ENCODE measurements at regions not wholly inside any gene's neighbourhood (a gene's known extent, or its start where the extent isn't known, plus 50 kb on each side); places are given as distances from the start of the nearest gene placed in this dataset.
"Not testable (repeated sequence)": the region's sequence is repeated elsewhere in the genome, so short reads cannot be mapped to it uniquely, and the experiment has no call there.

GRCh38 chr1:91124989-91125417 is 103.2 kb upstream of the ZNF644 start:
- Mint-ChIP-seq H3K4me1 (peaks cover 12% of the 10 kb centered on the region), H3K9me3 (no peaks in the 10 kb centered on the region), H3K27me3 (no peaks in the 10 kb centered on the region), H3K27ac (peak overlapping the region in 1 of 2 donors; percentile 1), H3K4me3 (no peak overlapping the region)
- DNase-seq (peak in 1 of 2 donors; percentile 35), ATAC-seq (peak; percentile 82)

- DNase-seq (peak in 1 of 2 donors; percentile 12), ATAC-seq (peak; percentile 77)
- Mint-ChIP-seq H3K27me3 (no peaks in the 10 kb centered on the region), H3K4me1 (peaks cover 12% of the 10 kb centered on the region), H3K27ac (peak overlapping the region in 1 of 2 donors; percentile 1), H3K9me3 (no peaks in the 10 kb centered on the region), H3K4me3 (no peak overlapping the region)
Measured at GRCh38 chr1:91124290-91124985, 102.6 kb upstream of the ZNF644 start.

GRCh38 chr1:91123773-91124172 is 101.9 kb upstream of the ZNF644 start:
- Mint-ChIP-seq H3K9me3 (no peaks in the 10 kb centered on the region), H3K27me3 (no peaks in the 10 kb centered on the region), H3K27ac (no peak overlapping the region), H3K4me1 (peaks cover 12% of the 10 kb centered on the region), H3K4me3 (no peak overlapping the region)
- no peak for ATAC-seq
- no peak for DNase-seq

GRCh38 chr1:91123319-91123718 is 101.5 kb upstream of the ZNF644 start:
- Mint-ChIP-seq H3K27ac (no peak overlapping the region), H3K4me1 (peaks cover 12% of the 10 kb centered on the region), H3K9me3 (no peaks in the 10 kb centered on the region), H3K27me3 (no peaks in the 10 kb centered on the region), H3K4me3 (no peak overlapping the region)
- no peak for DNase-seq
- ATAC-seq, result no peak

- Mint-ChIP-seq H3K4me3 (no peak overlapping the region), H3K27ac (no peak overlapping the region), H3K4me1 (peaks cover 12% of the 10 kb centered on the region), H3K9me3 (no peaks in the 10 kb centered on the region), H3K27me3 (no peaks in the 10 kb centered on the region)
- no peak for ATAC-seq
- DNase-seq, result no peak
Measured at GRCh38 chr1:91122106-91122717, 100.4 kb upstream of the ZNF644 start.

- Mint-ChIP-seq H3K27me3 (no peaks in the 10 kb centered on the region), H3K27ac (no peak overlapping the region)
- ATAC-seq, result no peak
Measured at GRCh38 chr1:91121366-91121765, 99.5 kb upstream of the ZNF644 start.

GRCh38 chr1:91120936-91121335 is 99.1 kb upstream of the ZNF644 start:
- peaks cover 18% of the 10 kb centered on the region for H3K4me1 Mint-ChIP-seq
- H3K27ac Mint-ChIP-seq, result no peak overlapping the region
- no peaks in the 10 kb centered on the region for H3K27me3 Mint-ChIP-seq
- H3K4me3 Mint-ChIP-seq, result no peak overlapping the region
- no peak for DNase-seq
- H3K9me3 Mint-ChIP-seq, result no peaks in the 10 kb centered on the region
- ATAC-seq, result no peak

More at GRCh38 chr1:91121366-91121765, 99.5 kb upstream of the ZNF644 start:
- Mint-ChIP-seq H3K4me1 (peaks cover 18% of the 10 kb centered on the region), H3K4me3 (no peak overlapping the region), H3K9me3 (no peaks in the 10 kb centered on the region)
- no peak for DNase-seq

- Mint-ChIP-seq H3K9me3 (no peaks in the 10 kb centered on the region), H3K4me3 (no peak overlapping the region), H3K4me1 (peaks cover 18% of the 10 kb centered on the region)
Measured at GRCh38 chr1:91120421-91120820, 98.6 kb upstream of the ZNF644 start.

GRCh38 chr1:91104712-91105111 is 82.9 kb upstream of the ZNF644 start:
- ATAC-seq (no peak), DNase-seq (no peak)
- Mint-ChIP-seq H3K9me3 (no peaks in the 10 kb centered on the region), H3K27ac (no peak overlapping the region), H3K27me3 (no peaks in the 10 kb centered on the region), H3K4me1 (peaks cover 8% of the 10 kb centered on the region), H3K4me3 (no peak overlapping the region)

More at GRCh38 chr1:91120421-91120820, 98.6 kb upstream of the ZNF644 start:
- ATAC-seq (no peak), DNase-seq (no peak)
- no peaks in the 10 kb centered on the region for H3K27me3 Mint-ChIP-seq
- H3K27ac Mint-ChIP-seq, result no peak overlapping the region

GRCh38 chr1:91101328-91101727 is 79.5 kb upstream of the ZNF644 start:
- H3K27me3 Mint-ChIP-seq, result peaks cover 17% of the 10 kb centered on the region
- H3K4me3 Mint-ChIP-seq, result no peak overlapping the region

GRCh38 chr1:91099746-91100621 is 78.1 kb upstream of the ZNF644 start:
- Mint-ChIP-seq H3K9me3 (no peaks in the 10 kb centered on the region), H3K27ac (peak overlapping the region in 1 of 2 donors; percentile 31), H3K4me3 (no peak overlapping the region), H3K4me1 (peaks cover 17% of the 10 kb centered on the region), H3K27me3 (peaks cover 24% of the 10 kb centered on the region)
- DNase-seq (peak in 1 of 2 donors; percentile 14), ATAC-seq (peak; percentile 76)

More at GRCh38 chr1:91101328-91101727, 79.5 kb upstream of the ZNF644 start:
- ATAC-seq, result no peak
- no peak for DNase-seq
- no peak overlapping the region for H3K27ac Mint-ChIP-seq
- H3K9me3 Mint-ChIP-seq, result no peaks in the 10 kb centered on the region
- peaks cover 17% of the 10 kb centered on the region for H3K4me1 Mint-ChIP-seq

GRCh38 chr1:91098299-91098906 is 76.6 kb upstream of the ZNF644 start:
- H3K9me3 Mint-ChIP-seq, result no peaks in the 10 kb centered on the region
- no peak overlapping the region for H3K4me3 Mint-ChIP-seq
- DNase-seq (no peak), ATAC-seq (no peak)
- H3K27me3 Mint-ChIP-seq, result peaks cover 25% of the 10 kb centered on the region
- no peak overlapping the region for H3K27ac Mint-ChIP-seq
- peaks cover 17% of the 10 kb centered on the region for H3K4me1 Mint-ChIP-seq

- not testable (repeated sequence) for ATAC-seq, H3K4me3 Mint-ChIP-seq, DNase-seq, H3K9me3 Mint-ChIP-seq, H3K27ac Mint-ChIP-seq
- H3K27me3 Mint-ChIP-seq, result peaks cover 35% of the 10 kb centered on the region
- H3K4me1 Mint-ChIP-seq, result peaks cover 15% of the 10 kb centered on the region
Measured at GRCh38 chr1:91095321-91095720, 73.5 kb upstream of the ZNF644 start.

GRCh38 chr1:91092503-91092902 is 70.7 kb upstream of the ZNF644 start:
- Mint-ChIP-seq H3K27ac (peak overlapping the region in 1 of 2 donors; percentile 66), H3K4me1 (no peaks in the 10 kb centered on the region), H3K9me3 (no peaks in the 10 kb centered on the region), H3K27me3 (peaks cover 18% of the 10 kb centered on the region), H3K4me3 (no peak overlapping the region)
- DNase-seq (no peak), ATAC-seq (no peak)

GRCh38 chr1:91091812-91092211 is 70.0 kb upstream of the ZNF644 start:
- Mint-ChIP-seq H3K4me3 (no peak overlapping the region), H3K9me3 (no peaks in the 10 kb centered on the region), H3K27me3 (peaks cover 18% of the 10 kb centered on the region), H3K27ac (no peak overlapping the region), H3K4me1 (no peaks in the 10 kb centered on the region)
- DNase-seq (no peak), ATAC-seq (no peak)

Data from stimulated activated naive CD8-positive, alpha-beta T cell treated with anti-CD3 and anti-CD28 coated beads, Interleukin-15, amount 100 ng/mL, for 72 hours (primary cell).